NCI-H128 (cell line): ENCODE measurements at regions not wholly inside any gene's neighbourhood (a gene's known extent, or its start where the extent isn't known, plus 50 kb on each side); places are given as distances from the start of the nearest gene placed in this dataset.
A peak's percentile ranks its signal among the peaks of the same experiment; 100 is the strongest.

Source experiments
- DNase-seq: peaks from one replicate; lab custom pipeline; 2025; ENCODE audit not compliant: unreplicated experiment; lab: John Stamatoyannopoulos, UW

DNA sequence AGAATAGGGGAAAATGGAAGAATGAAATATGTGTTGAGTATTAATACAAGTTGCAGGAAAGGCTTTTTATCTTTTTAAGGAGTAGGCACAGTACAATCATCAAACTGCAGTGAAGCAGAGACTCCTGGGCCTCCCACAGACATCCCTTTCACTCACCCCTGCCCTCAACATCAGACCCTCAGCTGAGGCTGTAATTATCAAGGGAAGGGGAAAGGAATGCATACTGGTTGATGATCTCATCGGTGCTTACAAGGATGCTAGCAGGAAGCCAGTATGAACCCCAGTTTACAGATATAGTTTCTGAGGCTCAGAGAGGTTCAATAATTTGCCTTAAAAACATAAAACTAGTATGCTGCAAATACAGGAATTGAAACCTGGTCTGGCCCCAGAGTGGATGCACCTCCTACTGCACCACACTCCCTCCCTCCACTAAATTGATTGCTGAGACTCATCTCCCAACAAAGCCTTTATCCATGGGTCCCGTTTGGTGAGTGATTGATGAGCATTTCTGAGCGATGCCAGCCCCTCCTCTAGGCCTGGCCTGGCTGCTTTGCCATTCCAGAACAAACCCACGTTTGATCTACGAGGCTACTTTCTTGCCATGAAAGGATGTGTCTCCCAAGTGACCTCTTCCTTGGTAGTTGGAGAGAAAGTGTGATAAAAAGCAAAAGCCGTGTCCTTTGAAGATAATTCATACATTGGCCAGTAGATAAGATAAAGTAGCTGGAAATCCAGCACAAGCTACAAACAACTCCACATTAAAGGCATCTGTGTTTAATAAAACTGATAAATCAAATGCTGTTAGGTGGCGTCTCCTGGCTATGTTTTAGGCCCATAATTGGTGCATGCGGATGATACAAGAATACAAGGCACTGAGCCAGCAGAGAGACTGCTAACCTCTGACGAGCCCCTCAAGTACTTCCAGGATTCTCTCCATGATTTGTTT lies 233.9 kb upstream of the CAMK1G start:
- DNase-seq, result no peak

DNA sequence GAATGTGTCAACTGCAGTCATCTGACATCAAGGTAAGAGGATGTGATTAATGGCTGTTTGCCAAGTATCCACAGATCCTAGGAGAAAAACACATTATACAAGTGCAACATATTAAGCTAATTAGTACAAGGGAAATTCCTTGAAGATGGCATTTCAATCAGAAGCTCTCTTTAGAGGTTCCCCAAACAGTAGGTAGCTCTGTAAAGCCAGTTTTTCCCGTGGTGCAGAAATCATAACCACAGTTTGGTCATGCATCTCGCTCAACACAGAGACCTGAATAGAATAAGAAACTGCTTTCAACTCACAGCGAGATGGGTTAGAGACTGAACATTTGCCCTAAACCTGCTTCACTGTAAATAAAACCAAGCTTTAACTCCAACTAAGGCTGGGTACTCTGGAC lies 230.5 kb upstream of the CAMK1G start:
- no peak for DNase-seq

DNA sequence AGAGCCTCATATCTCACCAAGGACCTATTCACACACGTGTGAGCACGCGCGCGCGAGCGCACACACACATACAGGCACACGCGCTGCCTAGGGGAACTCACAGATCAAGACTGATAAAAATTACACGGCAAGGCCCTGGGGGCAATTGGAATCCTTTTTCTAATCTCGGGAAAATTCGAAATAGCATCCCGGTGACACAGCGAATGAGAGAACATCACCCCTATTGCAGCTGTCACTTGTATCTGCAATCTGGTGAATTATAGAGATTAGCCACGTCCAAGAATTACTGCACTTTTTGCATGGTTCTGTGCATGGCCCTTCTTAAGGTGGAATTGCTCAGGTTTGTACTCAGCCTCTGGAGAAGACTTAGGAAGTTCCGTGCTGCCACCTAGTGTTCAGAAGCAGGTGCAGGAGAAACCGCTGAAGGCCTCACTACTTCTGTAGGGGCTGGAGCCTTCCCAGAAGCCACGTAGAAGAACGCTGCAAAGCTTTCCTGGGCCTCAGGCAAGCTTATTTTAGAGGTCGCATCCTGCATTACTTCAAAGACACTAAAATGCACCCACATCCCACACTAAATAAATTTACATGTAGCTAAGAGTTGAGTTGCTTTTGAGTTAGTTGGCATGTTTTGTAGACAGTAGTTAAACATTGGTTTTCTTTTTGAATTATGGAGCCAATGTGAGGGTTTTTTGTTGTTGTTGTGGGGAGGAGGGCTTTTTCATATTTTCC lies 229.2 kb upstream of the CAMK1G start:
- peak; percentile 92 for DNase-seq

DNA sequence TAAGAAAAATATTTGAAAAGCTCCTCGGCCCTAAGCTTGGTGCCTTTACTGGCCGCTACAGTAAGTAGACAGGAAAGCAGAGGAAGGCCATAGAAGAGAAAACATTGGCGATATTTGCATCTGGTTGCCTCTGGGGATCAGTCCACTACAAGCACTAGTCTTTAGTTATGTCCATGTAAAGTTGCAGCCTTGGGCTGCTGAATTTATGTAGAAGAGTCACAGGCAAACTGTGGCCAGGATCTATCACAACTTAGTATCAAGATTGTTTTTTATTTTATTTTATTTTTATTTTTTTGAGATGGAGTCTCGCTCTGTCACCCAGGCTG lies 228.7 kb upstream of the CAMK1G start:
- no peak for DNase-seq

DNA sequence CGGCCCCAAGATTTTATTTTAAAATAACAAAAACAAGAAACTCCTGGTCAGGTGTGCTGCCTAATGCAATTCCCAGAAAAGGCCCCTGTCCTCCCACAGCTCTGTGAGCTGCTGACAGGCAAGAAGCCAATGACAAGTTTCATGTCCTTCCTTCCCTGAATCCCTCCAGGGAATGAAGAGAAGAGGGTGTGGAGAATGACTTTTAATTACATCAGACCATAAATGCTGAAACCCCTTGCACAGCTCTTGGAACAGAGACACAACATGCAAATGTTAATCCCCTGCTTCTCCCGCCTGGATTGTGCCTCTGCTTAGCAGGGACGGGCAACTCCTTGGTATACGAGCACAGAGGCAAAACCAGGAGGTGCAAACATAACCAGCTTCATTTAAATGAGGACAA lies 228.1 kb upstream of the CAMK1G start:
- no peak for DNase-seq

DNA sequence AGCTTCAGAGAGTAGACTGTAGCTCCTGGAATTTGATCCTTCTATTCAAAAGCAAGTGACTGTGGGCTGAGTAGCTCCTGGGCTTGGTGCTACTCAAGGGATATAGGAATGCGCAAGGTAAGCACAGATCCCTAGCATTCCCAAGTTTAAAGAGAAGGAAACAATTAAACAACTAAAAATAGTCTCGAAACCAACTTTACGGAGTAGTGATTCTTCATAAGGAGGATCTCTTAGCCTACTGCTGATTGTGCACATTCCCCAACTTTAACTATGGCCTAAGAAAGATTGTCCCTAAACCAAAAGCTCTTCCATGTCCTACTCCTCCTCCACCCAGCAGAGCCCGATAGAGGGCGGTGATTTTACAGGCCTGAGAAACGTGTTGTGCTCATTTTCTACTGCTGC lies 226.5 kb upstream of the CAMK1G start:
- DNase-seq, result no peak

DNA sequence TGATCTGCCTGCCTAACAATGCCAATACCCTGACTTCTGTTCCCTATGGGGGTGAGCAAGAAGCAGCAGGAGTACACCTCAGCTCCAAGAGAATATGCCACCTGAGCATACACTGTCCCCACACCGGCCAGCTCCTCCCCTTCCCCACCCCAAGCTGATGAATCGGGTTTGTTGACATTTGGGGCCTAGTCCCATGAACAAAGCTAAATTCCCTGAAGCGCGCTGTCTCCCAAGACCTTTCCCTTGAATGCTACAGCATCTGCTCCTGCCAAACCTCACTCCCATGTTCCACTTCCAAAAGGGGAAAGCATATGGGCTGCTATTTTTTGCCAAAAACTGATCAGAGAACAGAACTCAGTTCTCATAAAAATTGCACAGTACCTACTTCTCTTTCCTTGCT lies 220.4 kb upstream of the CAMK1G start:
- no peak for DNase-seq

DNA sequence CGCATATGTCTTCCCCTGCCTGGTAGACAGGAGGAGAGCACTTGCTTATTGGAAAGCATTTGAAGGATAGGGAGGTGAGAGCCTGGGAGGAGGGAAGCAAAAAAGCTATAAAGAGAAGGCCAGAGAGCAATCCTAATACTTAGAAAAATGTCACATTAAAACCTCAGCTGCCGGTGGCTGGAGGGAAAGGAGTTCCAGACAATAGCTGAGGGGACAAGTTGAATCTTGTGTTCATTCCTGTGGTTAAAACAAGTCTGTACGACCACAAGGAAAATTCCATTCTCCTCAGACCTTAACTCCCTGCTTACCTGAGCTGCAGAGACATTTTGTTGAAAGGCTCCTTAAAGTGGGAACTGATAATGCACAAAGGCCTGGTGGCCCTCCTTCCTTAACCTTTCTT lies 218.8 kb upstream of the CAMK1G start:
- DNase-seq, result no peak

DNA sequence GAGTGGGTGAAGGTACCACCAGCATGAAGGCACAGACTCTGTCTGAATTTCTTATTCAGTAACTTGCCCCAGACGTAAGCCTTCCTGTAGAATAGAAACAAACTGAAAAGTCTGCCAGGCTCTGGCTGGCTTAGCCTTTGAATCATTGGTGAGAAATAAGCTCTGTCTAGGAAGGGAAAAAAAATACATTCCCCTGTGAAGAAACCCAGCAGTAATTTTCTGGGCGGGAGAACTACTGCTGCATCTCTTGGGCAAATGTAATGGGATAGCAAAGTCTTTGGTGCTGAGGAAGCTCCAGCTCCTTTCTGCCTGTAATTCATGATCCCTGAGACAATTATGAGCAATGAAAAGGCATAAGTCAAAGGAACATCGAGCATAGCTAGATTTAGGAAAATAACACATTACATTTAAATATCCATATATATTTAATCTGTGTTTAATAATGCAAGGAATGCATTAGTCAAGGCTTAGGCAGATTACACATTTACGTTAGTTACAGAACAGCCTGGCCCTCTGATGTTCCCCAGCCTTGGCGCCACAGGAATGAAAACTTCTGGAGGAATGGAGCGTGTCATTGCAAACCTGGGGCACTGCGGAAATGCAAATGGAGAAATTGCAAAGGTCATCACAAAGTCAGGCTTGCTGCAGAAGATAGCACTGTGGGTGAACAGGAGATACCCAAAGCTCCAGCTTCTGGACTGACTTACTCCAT lies 216.3 kb upstream of the CAMK1G start:
- no peak for DNase-seq

DNA sequence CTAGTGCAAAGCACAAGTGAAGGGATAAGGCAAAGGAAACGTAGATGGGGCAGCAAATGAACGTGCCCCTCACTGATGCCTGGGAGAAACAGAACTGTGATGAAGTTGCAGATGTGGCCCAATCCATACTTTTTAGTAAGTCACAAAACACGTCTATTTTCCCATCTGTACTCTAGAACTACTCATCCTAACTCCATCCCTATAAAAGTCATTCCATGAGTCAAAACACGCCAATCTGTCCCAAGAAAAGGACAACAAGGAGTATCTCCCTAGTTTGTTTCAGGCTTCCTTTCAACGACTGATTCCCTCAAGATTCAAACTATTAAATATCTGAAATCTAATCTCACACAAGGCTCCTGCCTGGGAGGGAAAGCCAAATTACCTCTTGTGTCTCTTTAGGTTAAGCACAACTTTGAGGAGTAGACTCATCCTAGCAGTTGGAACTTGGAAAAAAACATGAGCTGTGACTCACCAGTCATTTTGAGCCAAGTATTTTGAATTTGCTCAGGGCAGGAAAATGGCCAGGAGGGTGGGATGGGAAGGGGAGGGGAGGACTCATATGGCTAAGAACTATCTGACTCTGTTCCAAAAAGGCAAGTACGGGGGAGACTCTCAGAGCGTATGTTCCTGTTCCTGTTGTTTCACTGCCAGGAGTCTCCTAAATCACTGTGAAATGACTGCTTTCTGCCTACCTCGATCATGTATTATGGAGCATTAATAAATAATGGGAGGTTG lies 214.5 kb upstream of the CAMK1G start:
- no peak for DNase-seq

DNA sequence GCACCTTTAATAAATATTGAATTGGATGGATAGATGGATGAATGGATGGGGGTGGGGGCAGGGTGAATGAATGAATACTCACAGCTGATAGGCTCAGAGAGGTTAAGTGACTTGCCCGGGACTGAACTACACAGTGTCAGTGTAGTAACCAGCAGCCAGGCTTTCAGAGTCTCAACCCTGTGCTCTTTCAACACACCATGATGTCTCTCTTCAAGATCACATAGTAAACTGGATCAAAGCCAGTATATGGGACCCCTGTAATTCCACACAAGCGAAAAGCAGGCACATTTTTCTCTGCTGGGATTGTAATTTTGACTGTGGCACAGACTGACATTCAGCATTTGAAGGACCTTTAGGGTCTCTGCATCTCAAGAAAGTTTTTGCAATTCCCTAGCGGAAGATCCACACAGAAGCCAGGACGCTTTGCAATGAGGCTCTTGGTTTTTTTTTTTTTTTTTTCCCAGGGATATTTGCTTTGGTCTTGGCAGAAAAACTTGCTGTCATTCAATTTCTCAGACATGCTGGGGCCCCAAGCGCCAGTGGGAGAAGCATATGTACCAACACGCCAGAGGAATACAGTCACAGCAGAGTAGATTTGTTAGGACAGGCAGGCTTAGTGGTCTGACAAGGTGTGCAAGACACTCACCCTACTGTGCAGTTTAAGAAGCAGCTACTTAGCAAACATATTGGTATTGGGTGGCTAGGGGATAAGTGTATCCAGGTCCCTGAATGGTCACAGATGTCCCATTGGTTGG lies 213.1 kb upstream of the CAMK1G start:
- no peak for DNase-seq

DNA sequence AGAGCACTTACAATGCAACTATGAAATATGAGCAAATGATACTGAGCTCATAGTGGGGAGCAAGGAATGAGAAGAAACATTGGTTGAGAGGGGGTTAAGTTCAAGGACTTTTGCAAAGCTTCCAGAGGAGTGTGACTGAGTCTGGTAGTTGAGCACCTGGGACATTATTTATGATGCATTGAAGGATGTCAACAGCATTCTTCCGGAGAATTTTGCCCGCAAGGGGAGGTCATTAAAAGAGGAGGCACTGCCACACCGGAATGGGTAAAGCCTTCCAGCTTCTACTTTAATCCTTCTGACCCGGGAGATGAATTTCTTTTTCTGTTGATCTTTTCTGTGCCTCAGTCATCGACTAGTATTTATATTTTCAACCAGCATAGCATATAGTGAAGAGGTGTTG lies 208.4 kb upstream of the CAMK1G start:
- DNase-seq, result no peak

DNA sequence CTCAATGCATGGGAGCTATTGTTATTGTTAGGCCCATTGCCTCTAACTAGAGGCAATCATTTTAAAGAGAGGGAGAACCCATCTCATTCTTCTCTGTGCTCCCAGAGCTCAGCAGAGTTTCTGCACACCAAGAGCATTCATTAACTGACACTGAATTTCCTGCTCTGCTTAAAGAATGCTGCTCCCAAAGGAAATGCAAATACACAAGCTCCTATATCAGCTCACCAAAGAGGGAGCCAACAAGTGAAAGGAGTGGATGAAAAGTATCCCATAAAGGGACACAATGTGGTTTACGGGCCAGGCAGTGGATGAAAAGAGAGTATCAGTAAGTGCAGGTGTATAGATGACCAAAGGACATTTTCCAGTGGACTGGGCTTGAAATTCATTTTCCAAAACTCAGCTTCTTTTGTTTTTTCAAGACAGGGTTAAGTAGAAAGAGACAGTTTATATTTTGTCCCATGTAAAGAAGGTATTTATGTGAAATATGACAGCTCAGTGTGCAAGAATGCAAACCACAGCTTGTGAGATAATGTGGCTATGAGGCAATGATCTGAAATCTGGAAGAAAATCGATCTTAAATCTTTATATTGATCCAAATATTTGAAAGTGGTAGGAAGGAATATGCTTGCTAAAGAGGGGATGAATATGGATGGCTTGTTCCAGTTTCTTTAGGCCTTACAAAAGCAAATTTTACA lies 207.7 kb upstream of the CAMK1G start:
- DNase-seq, result no peak

DNA sequence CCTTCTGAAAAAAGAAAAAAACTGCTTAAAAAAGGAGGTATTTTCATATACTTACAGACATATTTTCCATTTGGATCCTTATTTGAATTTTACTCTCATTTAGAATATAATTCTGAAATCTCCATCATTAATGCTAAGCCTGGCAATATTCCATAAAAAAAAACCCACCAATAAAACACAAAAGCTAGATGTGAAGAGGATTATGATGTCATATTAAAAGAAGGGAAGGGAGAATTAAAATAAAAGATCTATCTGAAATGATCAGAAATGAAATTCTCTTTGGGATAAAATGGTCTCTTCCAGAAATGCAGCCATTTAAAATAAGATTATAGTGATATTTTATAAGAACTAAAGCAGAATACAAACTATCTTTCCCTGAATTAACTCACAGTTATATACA lies 206.7 kb upstream of the CAMK1G start:
- DNase-seq, result no peak

DNA sequence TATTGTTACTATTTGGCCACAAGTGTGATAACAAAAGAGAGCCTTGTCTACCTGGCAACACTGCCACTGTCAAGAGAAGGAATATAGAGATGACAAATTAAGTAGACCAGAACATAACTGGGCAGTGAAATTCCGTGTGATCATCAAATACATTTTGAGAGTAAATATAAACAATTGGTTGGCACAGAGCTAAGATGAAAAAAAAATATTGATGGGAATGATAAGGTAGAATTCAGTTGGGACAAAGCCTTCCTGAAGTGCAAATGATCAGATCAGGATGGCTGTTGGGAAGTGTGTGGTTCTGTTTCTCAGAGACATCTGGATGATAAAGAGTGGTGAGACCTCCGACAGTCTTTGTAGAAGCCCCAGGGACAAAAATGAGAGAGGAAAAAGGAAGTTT lies 205.5 kb upstream of the CAMK1G start:
- no peak for DNase-seq

DNA sequence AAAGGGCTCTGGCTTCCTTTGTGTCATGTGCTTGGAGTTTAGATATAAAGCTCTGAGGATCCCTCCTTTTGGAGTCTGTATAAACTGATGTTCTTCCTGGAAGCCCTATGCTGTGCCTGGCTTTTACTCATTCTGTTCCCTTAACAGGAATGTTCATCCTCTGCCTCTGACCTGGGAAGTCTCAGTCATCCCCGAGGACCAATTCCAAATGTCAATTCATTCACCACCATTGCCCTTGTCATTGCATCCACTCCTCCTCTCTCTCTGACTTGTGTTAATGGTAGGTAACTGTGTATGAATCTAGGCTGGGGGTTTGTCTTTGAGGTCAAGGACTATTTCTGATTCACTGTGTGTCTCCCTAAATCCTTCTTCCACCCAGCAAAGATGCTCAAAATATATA lies 204.2 kb upstream of the CAMK1G start:
- no peak for DNase-seq

DNA sequence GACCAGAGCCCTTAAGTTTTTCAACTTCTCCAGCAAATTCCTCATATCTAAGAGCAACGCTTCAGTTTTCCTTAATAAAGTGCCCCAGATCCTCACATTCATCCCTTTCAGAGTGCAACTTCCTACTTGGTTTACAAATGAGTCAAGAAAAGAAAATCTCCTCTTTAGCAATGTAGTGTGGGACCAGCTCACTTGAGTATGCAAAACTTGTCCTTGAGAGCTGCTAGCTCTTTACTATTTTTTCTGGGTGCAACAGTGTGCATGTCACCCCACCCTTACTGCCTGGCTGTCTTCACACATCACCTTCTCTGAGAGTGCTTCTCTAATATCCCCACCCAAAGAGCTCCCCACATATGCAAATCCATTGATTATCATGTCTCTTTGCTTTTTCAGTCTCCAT lies 203.1 kb upstream of the CAMK1G start:
- no peak for DNase-seq

DNA sequence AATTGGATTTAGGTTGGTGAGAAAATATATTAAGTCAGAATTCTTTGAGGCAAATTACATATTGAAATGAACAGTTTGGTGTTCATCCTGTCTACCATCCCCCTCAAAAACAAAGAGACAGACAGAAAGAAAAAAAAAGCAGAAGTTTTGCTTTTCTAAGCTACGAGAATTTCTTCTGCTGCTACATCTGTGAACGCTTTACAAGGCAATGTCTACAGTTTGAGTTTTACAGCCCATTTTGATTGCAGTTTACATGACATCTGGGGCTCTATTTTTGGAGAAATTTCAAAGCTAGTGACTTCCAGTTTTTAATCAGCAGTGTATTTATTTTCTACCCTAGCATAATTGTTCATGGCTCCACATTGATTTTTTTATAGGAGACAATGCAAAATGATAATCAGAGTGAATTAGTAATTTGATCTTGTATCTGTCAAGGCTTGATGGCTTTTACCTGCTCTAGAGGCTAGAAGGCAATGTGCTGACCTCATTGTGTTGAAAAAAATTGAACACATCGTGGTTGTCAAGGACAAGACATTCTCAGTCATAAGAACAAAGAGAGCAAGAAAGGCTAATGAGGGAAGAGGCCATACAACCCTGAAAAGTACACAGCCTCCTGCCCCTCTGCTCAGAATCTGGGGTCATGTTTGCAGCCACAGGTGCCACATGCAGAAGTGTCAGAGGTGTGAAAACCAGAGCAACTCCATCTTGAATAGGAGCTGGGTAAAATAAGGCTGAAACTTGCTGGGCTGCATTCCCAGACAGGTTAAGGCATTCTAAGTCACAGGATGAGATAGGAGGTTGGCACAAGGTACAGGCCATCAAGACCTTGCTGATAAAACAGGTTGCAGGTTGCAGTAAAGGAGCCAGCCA lies 201.0 kb upstream of the CAMK1G start:
- no peak for DNase-seq

DNA sequence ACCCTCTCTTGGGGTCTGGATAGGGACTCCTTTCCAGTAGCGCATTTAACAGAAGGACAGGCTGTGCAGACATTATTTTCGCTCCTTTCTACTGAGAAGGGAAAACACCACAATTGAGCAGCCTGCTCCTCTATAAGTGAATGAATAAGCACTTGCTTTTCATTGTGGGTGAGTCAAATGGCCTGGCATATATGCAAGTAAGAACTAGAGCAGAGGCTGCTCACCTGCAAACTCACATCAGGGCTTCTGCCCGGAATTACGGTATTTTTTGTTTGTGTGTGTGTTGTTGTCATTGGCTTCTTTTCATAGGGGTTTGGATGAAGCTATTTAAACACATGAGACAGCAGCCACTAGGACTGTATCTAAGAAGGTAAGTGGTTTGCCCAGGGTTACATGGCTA lies 200.1 kb upstream of the CAMK1G start:
- no peak for DNase-seq
